Gastroesophageal sphincter (tissue), 4 donors: ENCODE measurements at regions not wholly inside any gene's neighbourhood (a gene's known extent, or its start where the extent isn't known, plus 50 kb on each side); places are given as distances from the start of the nearest gene placed in this dataset.

ENCODE experiments used
- ATAC-seq: fragments of 150-250 bp; one replicate; pipeline ENCODE4 v1.9.1; 2016; ENCODE audit warnings: mild to moderate bottlenecking, moderate library complexity
- H3K27ac ChIP-seq, 4 donors: fragments of 200-600 bp; sonication (generic) in 3 of 4; 1 replicate in 3 of 4; 2 replicates in 1 of 4; pipeline ENCODE4 v1.5.1; 2016 to 2019
- H3K27me3 ChIP-seq: fragments of 200-600 bp; sonication (generic); one replicate; pipeline ENCODE4 v1.5.1; 2019
- H3K36me3 ChIP-seq, 2 donors: fragments of 200-600 bp; sonication (generic); one replicate each; pipeline ENCODE4 v1.5.1; 2019; ENCODE audit warnings: control low read depth in 1 of 2
- H3K4me1 ChIP-seq, 3 donors: fragments of 200-600 bp; sonication (generic); 1 replicate in 2 of 3; 2 replicates in 1 of 3; pipeline ENCODE4 v1.5.1; 2016 to 2019; ENCODE audit warnings: control low read depth in 2 of 3
- H3K4me3 ChIP-seq, 2 donors: fragments of 200-600 bp; sonication (generic); one replicate each; pipeline ENCODE4 v1.5.1; 2019; ENCODE audit warnings: mild to moderate bottlenecking in 1 of 2, moderate library complexity in 1 of 2
- H3K9me3 ChIP-seq, 3 donors: fragments of 200-600 bp; sonication (generic); one replicate each; pipeline ENCODE4 v1.5.1; 2017 to 2019; ENCODE audit warnings: control low read depth in 2 of 3
- EP300 ChIP-seq: sonication (generic); formaldehyde crosslinking; IDR thresholded peaks from one replicate; pipeline ENCODE4 v1.6.1; 2017; ENCODE audit warnings: antibody characterized with exemption, mild to moderate bottlenecking
- POLR2A ChIP-seq, 2 donors: fragments of 450-650 bp; IDR thresholded peaks; one replicate each; pipeline ENCODE4 v1.6.1; 2017; ENCODE audit warnings: antibody characterized with exemption in 2 of 2, mild to moderate bottlenecking in 2 of 2, moderate library complexity in 1 of 2
- POLR2AphosphoS5 ChIP-seq: sonication (generic); formaldehyde crosslinking; IDR thresholded peaks from one replicate; pipeline ENCODE4 v1.6.1; 2017; ENCODE audit warnings: antibody characterized with exemption
- WGBS, 2 donors: methylation state at CpG; one replicate each; pipeline ENCODE4 v1.1.5; 2018; ENCODE audit warnings: low coverage in 1 of 2; 5-methylcytosine and 5-hydroxymethylcytosine counted together
- TF ChIP-seq, protein P1 (sequence below), 4 experiments: fragments of 200-600 bp in 2 of 4; fragments of 450-650 bp in 2 of 4; sonication (generic) in 1 of 4; IDR thresholded peaks; one replicate each; pipeline ENCODE4 v1.5.1; 2017 to 2019; ENCODE audit warnings: antibody characterized with exemption in 4 of 4, mild to moderate bottlenecking in 2 of 4, moderate library complexity in 2 of 4

DNA sequence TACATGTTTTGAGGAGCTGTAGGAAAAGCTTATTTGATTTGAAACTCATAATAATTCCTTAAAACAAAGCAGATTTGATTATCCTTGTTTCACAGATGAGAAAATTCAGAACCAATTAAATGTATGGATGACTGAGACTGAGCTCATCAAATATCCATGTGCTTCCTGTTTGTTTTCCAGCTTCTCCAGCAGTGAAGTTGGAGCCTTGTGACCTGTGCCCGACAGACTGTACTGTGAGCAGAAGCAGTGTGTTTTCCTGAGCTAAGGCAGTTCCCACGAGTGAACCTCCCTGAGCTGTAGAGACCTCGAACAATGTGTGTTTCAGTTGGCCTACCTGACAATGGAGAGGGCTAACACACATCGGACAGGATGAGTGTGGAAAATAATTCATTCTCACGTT is 599.5 kb upstream of the NRSN1 start:
- H3K4me1 ChIP-seq = no peaks in the 10 kb centered on the region
- WGBS, 2 donors = 50 to 85% methylated on average over 1 to 5 of the region's 5 CpGs
- no peaks in the 10 kb centered on the region for H3K36me3 ChIP-seq
- H3K27ac ChIP-seq = no peak overlapping the region
- H3K4me3 ChIP-seq = no peak overlapping the region
- no peaks in the 10 kb centered on the region for H3K27me3 ChIP-seq
- H3K9me3 ChIP-seq = peaks cover 0 to 6% (median 0%) of the 10 kb centered on the region in 3 donors
- no peak for TF ChIP-seq POLR2AphosphoS5
- TF ChIP-seq, protein P1, sequence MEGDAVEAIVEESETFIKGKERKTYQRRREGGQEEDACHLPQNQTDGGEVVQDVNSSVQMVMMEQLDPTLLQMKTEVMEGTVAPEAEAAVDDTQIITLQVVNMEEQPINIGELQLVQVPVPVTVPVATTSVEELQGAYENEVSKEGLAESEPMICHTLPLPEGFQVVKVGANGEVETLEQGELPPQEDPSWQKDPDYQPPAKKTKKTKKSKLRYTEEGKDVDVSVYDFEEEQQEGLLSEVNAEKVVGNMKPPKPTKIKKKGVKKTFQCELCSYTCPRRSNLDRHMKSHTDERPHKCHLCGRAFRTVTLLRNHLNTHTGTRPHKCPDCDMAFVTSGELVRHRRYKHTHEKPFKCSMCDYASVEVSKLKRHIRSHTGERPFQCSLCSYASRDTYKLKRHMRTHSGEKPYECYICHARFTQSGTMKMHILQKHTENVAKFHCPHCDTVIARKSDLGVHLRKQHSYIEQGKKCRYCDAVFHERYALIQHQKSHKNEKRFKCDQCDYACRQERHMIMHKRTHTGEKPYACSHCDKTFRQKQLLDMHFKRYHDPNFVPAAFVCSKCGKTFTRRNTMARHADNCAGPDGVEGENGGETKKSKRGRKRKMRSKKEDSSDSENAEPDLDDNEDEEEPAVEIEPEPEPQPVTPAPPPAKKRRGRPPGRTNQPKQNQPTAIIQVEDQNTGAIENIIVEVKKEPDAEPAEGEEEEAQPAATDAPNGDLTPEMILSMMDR (IDR thresholded peaks at IDR 0.05) = no peak
- TF ChIP-seq EP300 = no peak
- TF ChIP-seq POLR2A (IDR thresholded peaks at IDR 0.05) = no peak
- no peak for ATAC-seq

DNA sequence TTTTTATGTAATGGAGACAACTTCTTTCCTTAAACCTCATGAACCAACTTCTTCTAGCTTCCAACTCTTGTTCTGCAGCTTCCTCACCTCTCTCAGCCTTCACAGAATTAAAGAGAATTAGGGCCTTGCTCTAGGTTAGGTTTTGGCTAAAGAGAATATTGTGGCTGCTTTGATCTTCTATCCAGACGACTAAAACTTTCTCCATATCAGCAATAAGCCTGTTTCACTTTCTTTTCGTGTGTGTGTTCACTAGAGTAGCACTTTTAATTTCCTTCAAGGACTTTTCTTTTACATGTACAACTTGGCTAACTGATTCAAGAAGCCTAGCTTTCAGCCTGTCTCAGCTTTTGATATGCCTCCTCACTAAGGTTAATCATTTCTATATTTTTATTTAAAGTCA is 596.1 kb upstream of the NRSN1 start:
- Histone ChIP-seq H3K27me3 (no peaks in the 10 kb centered on the region), H3K36me3 (no peaks in the 10 kb centered on the region), H3K27ac (no peak overlapping the region), H3K4me3 (no peak overlapping the region), H3K4me1 (peaks cover 0 to 6% (median 0%) of the 10 kb centered on the region in 3 donors), H3K9me3 (peaks cover 0 to 6% (median 0%) of the 10 kb centered on the region in 3 donors)
- TF ChIP-seq, protein P1 (IDR thresholded peaks at IDR 0.05) = no peak
- no peak for TF ChIP-seq POLR2AphosphoS5
- no peak for TF ChIP-seq EP300
- TF ChIP-seq POLR2A (IDR thresholded peaks at IDR 0.05) = no peak
- no peak for ATAC-seq
- WGBS, 2 donors = 66 to 100% methylated on average over 1 to 2 of the region's 2 CpGs

DNA sequence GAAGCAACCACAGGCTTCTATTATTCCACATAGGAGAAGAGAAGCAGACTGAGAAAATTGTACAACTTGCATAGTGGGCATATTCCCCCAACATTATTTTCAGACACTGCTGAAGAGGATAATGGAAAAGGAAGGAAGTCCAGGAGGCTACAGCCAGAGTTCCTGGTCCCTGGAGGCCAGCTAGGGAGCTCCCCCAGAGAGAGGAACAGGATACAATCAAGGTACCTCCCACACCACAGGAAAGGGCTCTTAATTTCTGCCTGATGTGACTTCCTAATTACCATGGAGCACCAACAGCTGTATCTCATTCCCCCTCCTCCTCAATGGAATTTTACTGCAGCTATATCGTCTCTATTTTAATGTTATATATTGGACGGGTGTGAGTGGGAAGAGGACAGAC is 594.3 kb upstream of the NRSN1 start:
- Histone ChIP-seq H3K9me3 (peaks cover 0 to 6% (median 0%) of the 10 kb centered on the region in 3 donors), H3K27ac (no peak overlapping the region), H3K27me3 (no peaks in the 10 kb centered on the region), H3K4me1 (peaks cover 0 to 6% (median 0%) of the 10 kb centered on the region in 3 donors), H3K4me3 (no peak overlapping the region), H3K36me3 (no peaks in the 10 kb centered on the region)
- ATAC-seq = no peak
- TF ChIP-seq POLR2AphosphoS5 (no peak), EP300 (no peak), POLR2A (IDR thresholded peaks at IDR 0.05) (no peak)
- TF ChIP-seq, protein P1 (IDR thresholded peaks at IDR 0.05) = no peak
- 25% methylated on average over 2 of the region's 2 CpGs; no CpG with 5 or more reads in 1 of the 2 donors for WGBS, 2 donors

DNA sequence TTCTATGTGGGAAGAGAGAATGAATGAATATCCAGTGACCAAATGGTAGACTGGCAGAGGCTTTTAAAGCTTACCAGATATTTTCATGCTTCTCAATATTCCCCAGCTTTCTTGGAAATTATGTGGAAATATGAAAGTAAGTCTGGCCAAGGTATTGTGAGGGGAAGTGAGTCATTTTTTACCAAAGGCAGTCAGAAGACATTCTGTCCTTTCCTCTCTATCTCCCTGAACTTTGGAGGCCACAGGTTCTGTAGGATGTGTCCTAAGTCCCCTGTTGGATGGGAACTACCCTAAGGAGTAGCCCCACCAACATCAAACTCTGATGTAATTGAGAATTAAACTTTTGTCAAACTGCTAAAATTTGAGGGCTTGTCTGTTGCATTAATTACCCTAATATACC is 593.8 kb upstream of the NRSN1 start:
- Histone ChIP-seq H3K4me3 (no peak overlapping the region), H3K4me1 (peaks cover 0 to 6% (median 0%) of the 10 kb centered on the region in 3 donors), H3K27me3 (no peaks in the 10 kb centered on the region), H3K36me3 (no peaks in the 10 kb centered on the region), H3K27ac (no peak overlapping the region), H3K9me3 (peaks cover 0 to 6% (median 0%) of the 10 kb centered on the region in 3 donors)
- no peak for TF ChIP-seq POLR2A (IDR thresholded peaks at IDR 0.05)
- peak; percentile 12 for TF ChIP-seq POLR2AphosphoS5
- peak; percentile 57 for ATAC-seq

DNA sequence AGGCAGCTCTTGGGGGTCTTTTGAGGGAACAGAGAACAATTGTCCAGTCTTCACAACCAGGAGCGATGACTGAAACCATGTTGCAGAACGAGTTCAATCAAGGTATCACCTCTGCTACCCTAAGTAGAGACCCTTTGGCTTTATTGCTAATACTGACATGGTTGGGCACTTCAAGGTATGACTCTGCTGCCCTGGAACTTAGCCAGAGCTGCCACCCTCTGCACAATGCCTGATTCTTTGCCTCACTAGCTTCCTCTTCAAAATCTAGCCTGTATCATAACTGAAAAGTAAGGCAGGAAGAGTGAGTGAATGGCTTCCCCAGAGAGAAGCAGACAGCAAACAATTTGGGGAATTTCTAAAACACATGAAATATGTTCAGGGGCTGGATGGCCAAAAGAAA is 592.7 kb upstream of the NRSN1 start:
- H3K4me3 ChIP-seq = no peak overlapping the region
- no peak overlapping the region for H3K27ac ChIP-seq
- TF ChIP-seq, protein P1 (IDR thresholded peaks at IDR 0.05) = no peak
- TF ChIP-seq EP300 = no peak
- TF ChIP-seq POLR2AphosphoS5 = no peak
- no peak for TF ChIP-seq POLR2A (IDR thresholded peaks at IDR 0.05)
- ATAC-seq = no peak
- WGBS, 2 donors = 80% methylated on average over 1 of the region's 2 CpGs; no CpG with 5 or more reads in 1 of the 2 donors
- no peaks in the 10 kb centered on the region for H3K36me3 ChIP-seq
- no peaks in the 10 kb centered on the region for H3K27me3 ChIP-seq
- peaks cover 0 to 6% (median 0%) of the 10 kb centered on the region in 3 donors for H3K9me3 ChIP-seq
- peaks cover 0 to 6% (median 0%) of the 10 kb centered on the region in 3 donors for H3K4me1 ChIP-seq
